ENCODE measurements at regions not wholly inside any gene's neighbourhood (a gene's known extent, or its start where the extent isn't known, plus 50 kb on each side); places are given as distances from the start of the nearest gene placed in this dataset.

DNA sequence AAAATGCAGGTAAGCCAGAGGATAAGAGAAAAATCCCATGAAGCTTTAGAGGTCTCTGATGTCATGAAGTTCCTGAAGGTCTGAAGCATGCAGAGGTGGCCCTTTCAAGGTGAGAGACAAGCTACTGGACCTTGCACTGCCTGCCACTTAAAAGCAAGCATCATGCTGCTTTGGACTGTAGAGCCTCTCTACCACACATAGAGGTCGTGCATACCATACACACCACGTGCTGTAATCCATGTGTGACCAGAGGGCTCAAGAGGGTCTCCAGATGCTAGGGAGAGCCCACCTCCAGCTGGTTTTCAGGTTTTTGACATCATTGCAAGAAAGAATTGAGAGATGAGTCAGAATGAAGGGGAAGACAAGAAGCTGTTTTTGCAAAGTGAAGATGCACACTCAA, 436.4 kb downstream of the TCERG1L start:
- Histone ChIP-seq H3K9me2 (replicated peaks; ENCODE audit: low read length) (no peaks in the 10 kb centered on the region), H3K4me2 (ENCODE audit: low read length) (no peak overlapping the region), H3K27me3 (ENCODE audit: low read length) (no peaks in the 10 kb centered on the region), H3K27ac (ENCODE audit: low read length) (no peak overlapping the region), H3K4me3 (ENCODE audit: low read length) (no peak overlapping the region), H3K4me1 (ENCODE audit: insufficient read depth, low read length) (no peaks in the 10 kb centered on the region), H3F3A (ENCODE audit: low read length, unreplicated experiment) (no peaks in the 10 kb centered on the region), H2AFZ (ENCODE audit: low read length) (no peak overlapping the region), H3K9ac (ENCODE audit: low read length) (no peak overlapping the region), H3K9me3 (ENCODE audit: low read length) (no peaks in the 10 kb centered on the region), H3K36me3 (ENCODE audit: low read depth, low read length) (no peaks in the 10 kb centered on the region), H3K79me2 (ENCODE audit: low read length) (no peaks in the 10 kb centered on the region), H4K20me1 (ENCODE audit: low read length) (no peaks in the 10 kb centered on the region)
- DNase-seq (no peak), ATAC-seq (no peak)
- no TSS peak for BruUV-seq (replicated peaks)
- CTCF ChIA-PET = no interaction called here
- intact Hi-C loops (cut with micrococcal nuclease) = no loop called here
- TF ChIP-seq EZH2 (IDR thresholded peaks at IDR 0.05; ENCODE audit: low read length, unreplicated experiment) = no peak
- no peak for TF ChIP-seq EZH2phosphoT487 (IDR thresholded peaks at IDR 0.05; ENCODE audit: borderline replicate concordance, low read length)
- TF ChIP-seq, protein P1, sequence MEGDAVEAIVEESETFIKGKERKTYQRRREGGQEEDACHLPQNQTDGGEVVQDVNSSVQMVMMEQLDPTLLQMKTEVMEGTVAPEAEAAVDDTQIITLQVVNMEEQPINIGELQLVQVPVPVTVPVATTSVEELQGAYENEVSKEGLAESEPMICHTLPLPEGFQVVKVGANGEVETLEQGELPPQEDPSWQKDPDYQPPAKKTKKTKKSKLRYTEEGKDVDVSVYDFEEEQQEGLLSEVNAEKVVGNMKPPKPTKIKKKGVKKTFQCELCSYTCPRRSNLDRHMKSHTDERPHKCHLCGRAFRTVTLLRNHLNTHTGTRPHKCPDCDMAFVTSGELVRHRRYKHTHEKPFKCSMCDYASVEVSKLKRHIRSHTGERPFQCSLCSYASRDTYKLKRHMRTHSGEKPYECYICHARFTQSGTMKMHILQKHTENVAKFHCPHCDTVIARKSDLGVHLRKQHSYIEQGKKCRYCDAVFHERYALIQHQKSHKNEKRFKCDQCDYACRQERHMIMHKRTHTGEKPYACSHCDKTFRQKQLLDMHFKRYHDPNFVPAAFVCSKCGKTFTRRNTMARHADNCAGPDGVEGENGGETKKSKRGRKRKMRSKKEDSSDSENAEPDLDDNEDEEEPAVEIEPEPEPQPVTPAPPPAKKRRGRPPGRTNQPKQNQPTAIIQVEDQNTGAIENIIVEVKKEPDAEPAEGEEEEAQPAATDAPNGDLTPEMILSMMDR (conservative IDR thresholded peaks at IDR 0.05; ENCODE audit: low read depth, low read length) = no peak
- POLR2A ChIA-PET (ENCODE audit: unreplicated experiment) = no interaction called here

DNA sequence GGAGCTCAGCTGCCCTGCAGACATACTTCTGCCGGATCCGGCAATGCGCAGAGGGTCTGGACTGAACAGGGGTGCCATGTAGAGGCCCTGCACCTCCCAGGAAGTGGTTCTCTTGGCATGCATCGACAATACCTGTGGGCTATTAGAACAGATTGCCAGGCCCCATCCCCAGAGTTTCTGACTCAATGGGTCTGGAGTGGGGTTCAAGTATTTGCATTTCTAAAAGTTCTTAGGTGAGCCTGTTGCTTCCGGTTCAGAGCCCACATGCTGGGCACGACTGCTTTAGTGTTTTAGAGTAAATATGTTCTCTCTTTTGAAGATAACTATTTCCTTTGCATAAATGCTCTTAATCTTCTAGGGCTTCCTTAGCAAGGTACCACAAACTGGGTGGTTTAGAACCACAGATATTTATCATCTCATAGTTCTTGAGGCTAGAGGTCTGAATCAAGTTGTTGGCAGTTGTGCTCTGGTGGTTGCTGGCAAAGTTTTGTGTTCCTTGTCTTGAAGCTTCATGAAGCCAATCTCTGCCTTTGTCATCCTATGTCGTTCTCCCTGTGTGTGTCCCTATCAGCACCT, 435.5 kb downstream of the TCERG1L start:
- no peak overlapping the region for H3K4me2 ChIP-seq (ENCODE audit: low read length)
- no peaks in the 10 kb centered on the region for H3K79me2 ChIP-seq (ENCODE audit: low read length)
- intact Hi-C loops (cut with micrococcal nuclease) = no loop called here
- no peak overlapping the region for H3K27ac ChIP-seq (ENCODE audit: low read length)
- no peaks in the 10 kb centered on the region for H4K20me1 ChIP-seq (ENCODE audit: low read length)
- H3F3A ChIP-seq (ENCODE audit: low read length, unreplicated experiment) = no peaks in the 10 kb centered on the region
- no peaks in the 10 kb centered on the region for H3K27me3 ChIP-seq (ENCODE audit: low read length)
- H3K4me3 ChIP-seq (ENCODE audit: low read length) = no peak overlapping the region
- TF ChIP-seq EZH2 (IDR thresholded peaks at IDR 0.05; ENCODE audit: low read length, unreplicated experiment) = no peak
- TF ChIP-seq, protein P1 (conservative IDR thresholded peaks at IDR 0.05; ENCODE audit: low read depth, low read length) = no peak
- TF ChIP-seq EZH2phosphoT487 (IDR thresholded peaks at IDR 0.05; ENCODE audit: borderline replicate concordance, low read length) = no peak
- POLR2A ChIA-PET (ENCODE audit: unreplicated experiment) = no interaction called here
- CTCF ChIA-PET = no interaction called here
- H3K9ac ChIP-seq (ENCODE audit: low read length) = no peak overlapping the region
- DNase-seq (no peak), ATAC-seq (no peak)
- no peaks in the 10 kb centered on the region for H3K36me3 ChIP-seq (ENCODE audit: low read depth, low read length)
- H3K4me1 ChIP-seq (ENCODE audit: insufficient read depth, low read length) = no peaks in the 10 kb centered on the region
- H2AFZ ChIP-seq (ENCODE audit: low read length) = no peak overlapping the region
- BruUV-seq (replicated peaks) = no TSS peak
- H3K9me2 ChIP-seq (replicated peaks; ENCODE audit: low read length) = no peaks in the 10 kb centered on the region
- H3K9me3 ChIP-seq (ENCODE audit: low read length) = no peaks in the 10 kb centered on the region

DNA sequence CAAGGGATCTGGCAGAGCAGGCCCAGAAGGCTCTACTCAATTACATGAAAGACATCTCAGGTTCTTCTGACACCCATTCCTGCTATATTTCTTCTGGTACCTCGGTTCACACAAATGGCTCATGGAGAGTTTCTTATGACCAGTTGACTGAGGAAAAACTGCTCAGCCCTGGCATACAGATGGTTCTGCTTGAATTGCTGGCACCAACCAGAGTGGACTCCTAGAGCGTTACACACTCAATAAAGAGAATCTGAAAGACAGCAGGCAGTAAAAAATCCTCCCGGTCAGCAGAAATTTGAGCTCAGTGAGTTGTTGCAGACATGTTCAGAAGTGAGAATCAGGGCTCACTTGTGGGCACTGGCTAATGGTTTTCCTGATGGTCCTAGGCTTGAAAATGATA, 434.4 kb downstream of the TCERG1L start:
- ChIA-PET POLR2A (ENCODE audit: unreplicated experiment) (no interaction called here), CTCF (no interaction called here)
- BruUV-seq (replicated peaks) = no TSS peak

More for the DNA sequence above, 434.4 kb downstream of the TCERG1L start:
- Histone ChIP-seq H3K4me2 (ENCODE audit: low read length) (no peak overlapping the region), H3K27me3 (ENCODE audit: low read length) (no peaks in the 10 kb centered on the region), H3K9me2 (replicated peaks; ENCODE audit: low read length) (no peaks in the 10 kb centered on the region), H2AFZ (ENCODE audit: low read length) (no peak overlapping the region), H3K36me3 (ENCODE audit: low read depth, low read length) (no peaks in the 10 kb centered on the region), H3K79me2 (ENCODE audit: low read length) (no peaks in the 10 kb centered on the region), H3K9me3 (ENCODE audit: low read length) (no peaks in the 10 kb centered on the region), H3K4me1 (ENCODE audit: insufficient read depth, low read length) (no peaks in the 10 kb centered on the region), H3K9ac (ENCODE audit: low read length) (no peak overlapping the region), H3K4me3 (ENCODE audit: low read length) (no peak overlapping the region), H3F3A (ENCODE audit: low read length, unreplicated experiment) (no peaks in the 10 kb centered on the region), H4K20me1 (ENCODE audit: low read length) (no peaks in the 10 kb centered on the region), H3K27ac (ENCODE audit: low read length) (no peak overlapping the region)
- ATAC-seq (no peak), DNase-seq (no peak)
- intact Hi-C loops (cut with micrococcal nuclease) = no loop called here
- TF ChIP-seq EZH2phosphoT487 (IDR thresholded peaks at IDR 0.05; ENCODE audit: borderline replicate concordance, low read length) (no peak), EZH2 (IDR thresholded peaks at IDR 0.05; ENCODE audit: low read length, unreplicated experiment) (no peak)
